ENCODE measurements at regions not wholly inside any gene's neighbourhood (a gene's known extent, or its start where the extent isn't known, plus 50 kb on each side); places are given as distances from the start of the nearest gene placed in this dataset.

GRCh38 chr6:141634269-141634668, 498.5 kb upstream of the GJE1 start:
- TF ChIP-seq YY1 (IDR thresholded peaks at IDR 0.05; ENCODE audit: insufficient read depth, insufficient read length) (no peak), ZNF274 (IDR thresholded peaks at IDR 0.05; ENCODE audit: low read depth, low read length) (no peak)
